ENCODE measurements at regions not wholly inside any gene's neighbourhood (a gene's known extent, or its start where the extent isn't known, plus 50 kb on each side); places are given as distances from the start of the nearest gene placed in this dataset.

GRCh38 chr20:40336533-40336932, 352.5 kb downstream of the MAFB start:
- TF ChIP-seq CTCF (IDR thresholded peaks at IDR 0.05), result no peak
- no peak for TF ChIP-seq POLR2A (IDR thresholded peaks at IDR 0.05)
- no peak for TF ChIP-seq EP300 (IDR thresholded peaks at IDR 0.05)
- no peak for TF ChIP-seq POLR2AphosphoS5 (IDR thresholded peaks at IDR 0.05)
- H3K36me3 ChIP-seq, result no peaks in the 10 kb centered on the region
- H3K4me3 ChIP-seq, result no peak overlapping the region
- 100% methylated on average over 1 of the region's 1 CpG for WGBS
- DNase-seq (ENCODE audit: low spot score in 2 of 2), result no peak
- no peak overlapping the region for H3K27ac ChIP-seq
- peaks cover under 1% of the 10 kb centered on the region for H3K4me1 ChIP-seq
- H3K27me3 ChIP-seq, result no peaks in the 10 kb centered on the region
- H3K9me3 ChIP-seq, result no peaks in the 10 kb centered on the region

GRCh38 chr20:40335901-40336351, 353.1 kb downstream of the MAFB start:
- no peak overlapping the region for H3K27ac ChIP-seq
- no peak for TF ChIP-seq POLR2AphosphoS5 (IDR thresholded peaks at IDR 0.05)
- TF ChIP-seq EP300 (IDR thresholded peaks at IDR 0.05), result no peak
- TF ChIP-seq CTCF (IDR thresholded peaks at IDR 0.05), result no peak
- no peak for TF ChIP-seq POLR2A (IDR thresholded peaks at IDR 0.05)
- WGBS, result 53% methylated on average over 3 of the region's 3 CpGs
- H3K4me3 ChIP-seq, result no peak overlapping the region
- DNase-seq (ENCODE audit: low spot score in 2 of 2), result no peak
- H3K9me3 ChIP-seq, result no peaks in the 10 kb centered on the region
- no peaks in the 10 kb centered on the region for H3K27me3 ChIP-seq
- H3K4me1 ChIP-seq, result peaks cover 4% of the 10 kb centered on the region
- no peaks in the 10 kb centered on the region for H3K36me3 ChIP-seq

- TF ChIP-seq EP300 (IDR thresholded peaks at IDR 0.05) (no peak), CTCF (IDR thresholded peaks at IDR 0.05) (no peak), POLR2AphosphoS5 (IDR thresholded peaks at IDR 0.05) (no peak), POLR2A (IDR thresholded peaks at IDR 0.05) (no peak)
- H3K27ac ChIP-seq, result no peak overlapping the region
- no peaks in the 10 kb centered on the region for H3K36me3 ChIP-seq
- DNase-seq (ENCODE audit: low spot score in 2 of 2), result no peak
- no peaks in the 10 kb centered on the region for H3K9me3 ChIP-seq
- H3K27me3 ChIP-seq, result no peaks in the 10 kb centered on the region
- peaks cover 4% of the 10 kb centered on the region for H3K4me1 ChIP-seq
- WGBS, result 81% methylated on average over 6 of the region's 6 CpGs
- H3K4me3 ChIP-seq, result no peak overlapping the region
These were observed 353.6 kb downstream of the MAFB start for GRCh38 chr20:40335437-40335836.

- Histone ChIP-seq H3K4me3 (no peak overlapping the region), H3K4me1 (peaks cover 4% of the 10 kb centered on the region), H3K27me3 (no peaks in the 10 kb centered on the region), H3K9me3 (no peaks in the 10 kb centered on the region), H3K36me3 (no peaks in the 10 kb centered on the region), H3K27ac (no peak overlapping the region)
- TF ChIP-seq CTCF (IDR thresholded peaks at IDR 0.05), result no peak
- no peak for TF ChIP-seq POLR2AphosphoS5 (IDR thresholded peaks at IDR 0.05)
- no peak for TF ChIP-seq POLR2A (IDR thresholded peaks at IDR 0.05)
- TF ChIP-seq EP300 (IDR thresholded peaks at IDR 0.05), result no peak
- 93% methylated on average over 2 of the region's 2 CpGs for WGBS
- DNase-seq (ENCODE audit: low spot score in 2 of 2), result no peak
These were observed 355.4 kb downstream of the MAFB start for GRCh38 chr20:40333591-40333990.

- no peaks in the 10 kb centered on the region for H3K9me3 ChIP-seq
- H3K27ac ChIP-seq, result no peak overlapping the region
- no peak for TF ChIP-seq POLR2AphosphoS5 (IDR thresholded peaks at IDR 0.05)
- TF ChIP-seq EP300 (IDR thresholded peaks at IDR 0.05), result no peak
- no peak for TF ChIP-seq CTCF (IDR thresholded peaks at IDR 0.05)
- TF ChIP-seq POLR2A (IDR thresholded peaks at IDR 0.05), result no peak
- no peaks in the 10 kb centered on the region for H3K27me3 ChIP-seq
- WGBS, result 38% methylated on average over 9 of the region's 9 CpGs
- H3K4me3 ChIP-seq, result no peak overlapping the region
- H3K36me3 ChIP-seq, result no peaks in the 10 kb centered on the region
- no peak for DNase-seq (ENCODE audit: low spot score in 2 of 2)
- peaks cover 4% of the 10 kb centered on the region for H3K4me1 ChIP-seq
These were observed 357.1 kb downstream of the MAFB start for GRCh38 chr20:40331807-40332560.
